A673 (cell line): ENCODE measurements at regions not wholly inside any gene's neighbourhood (a gene's known extent, or its start where the extent isn't known, plus 50 kb on each side); places are given as distances from the start of the nearest gene placed in this dataset.

Experiments
- EZH2 ChIP-seq: fragments of 200-600 bp; sonication (generic); IDR thresholded peaks from 2 replicates; pipeline ENCODE4 v1.6.1; 2017; ENCODE audit warnings: borderline replicate concordance, low read depth, mild to moderate bottlenecking, mixed read lengths, antibody characterized with exemption, low read length; ENCODE audit not compliant: poor library complexity, severe bottlenecking
- TF ChIP-seq, protein P1 (sequence below): fragments of 300-800, 200-600 bp; sonication (generic); conservative IDR thresholded peaks from 2 replicates; pipeline ENCODE4 v1.5.1; 2017; ENCODE audit warnings: low read depth, mild to moderate bottlenecking, antibody characterized with exemption, low read length, moderate library complexity, mixed read lengths

DNA sequence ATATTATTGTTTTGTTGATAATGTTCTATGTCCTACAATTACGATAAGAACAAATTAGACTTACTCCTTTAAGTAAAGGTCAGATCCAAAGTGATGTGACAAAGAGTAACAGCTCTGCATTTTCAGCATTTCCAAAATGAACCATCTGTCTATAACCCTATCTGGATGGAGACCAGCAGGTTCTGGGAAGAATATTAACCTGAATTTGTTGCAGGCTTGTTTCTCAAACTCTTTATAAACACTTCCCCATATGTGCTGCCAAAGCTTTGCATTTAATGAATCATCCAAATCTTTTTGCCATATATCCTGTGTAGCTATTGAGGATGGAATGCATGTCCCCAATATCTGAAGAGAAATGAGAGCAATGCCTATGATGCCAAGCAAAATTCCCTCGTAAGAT, 198.9 kb upstream of the SLC27A6 start:
- TF ChIP-seq, protein P1, sequence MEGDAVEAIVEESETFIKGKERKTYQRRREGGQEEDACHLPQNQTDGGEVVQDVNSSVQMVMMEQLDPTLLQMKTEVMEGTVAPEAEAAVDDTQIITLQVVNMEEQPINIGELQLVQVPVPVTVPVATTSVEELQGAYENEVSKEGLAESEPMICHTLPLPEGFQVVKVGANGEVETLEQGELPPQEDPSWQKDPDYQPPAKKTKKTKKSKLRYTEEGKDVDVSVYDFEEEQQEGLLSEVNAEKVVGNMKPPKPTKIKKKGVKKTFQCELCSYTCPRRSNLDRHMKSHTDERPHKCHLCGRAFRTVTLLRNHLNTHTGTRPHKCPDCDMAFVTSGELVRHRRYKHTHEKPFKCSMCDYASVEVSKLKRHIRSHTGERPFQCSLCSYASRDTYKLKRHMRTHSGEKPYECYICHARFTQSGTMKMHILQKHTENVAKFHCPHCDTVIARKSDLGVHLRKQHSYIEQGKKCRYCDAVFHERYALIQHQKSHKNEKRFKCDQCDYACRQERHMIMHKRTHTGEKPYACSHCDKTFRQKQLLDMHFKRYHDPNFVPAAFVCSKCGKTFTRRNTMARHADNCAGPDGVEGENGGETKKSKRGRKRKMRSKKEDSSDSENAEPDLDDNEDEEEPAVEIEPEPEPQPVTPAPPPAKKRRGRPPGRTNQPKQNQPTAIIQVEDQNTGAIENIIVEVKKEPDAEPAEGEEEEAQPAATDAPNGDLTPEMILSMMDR, result no peak
- TF ChIP-seq EZH2, result no peak
